Liver (tissue), 8 donors: ENCODE measurements at regions not wholly inside any gene's neighbourhood (a gene's known extent, or its start where the extent isn't known, plus 50 kb on each side); places are given as distances from the start of the nearest gene placed in this dataset.

Source experiments
- DNase-seq: peaks from one replicate; pipeline ENCODE4 v3.0.0-alpha.2; 2017; ENCODE audit warnings: low spot score
- H3K27ac ChIP-seq, 2 donors: one replicate each; pipeline ENCODE4 v1.7.0; 2013; ENCODE audit warnings: inconsistent platforms in 2 of 2, low read length in 2 of 2, control low read depth in 1 of 2, low read depth in 1 of 2, mild to moderate bottlenecking in 1 of 2
- H3K27me3 ChIP-seq, 4 donors: one replicate each; pipeline versions ENCODE4 v1.6.1 to v1.7.0; 2013; ENCODE audit warnings: low read length in 3 of 4, inconsistent platforms in 1 of 4, mild to moderate bottlenecking in 1 of 4, moderate library complexity in 1 of 4; ENCODE audit not compliant: control insufficient read depth in 4 of 4, insufficient read depth in 4 of 4
- H3K36me3 ChIP-seq, 4 donors: one replicate each; pipeline versions ENCODE4 v1.6.1 to v1.7.0; 2013; ENCODE audit warnings: low read length in 3 of 4, mild to moderate bottlenecking in 3 of 4, low read depth in 1 of 4, moderate library complexity in 1 of 4; ENCODE audit not compliant: control insufficient read depth in 4 of 4, insufficient read depth in 3 of 4
- H3K4me1 ChIP-seq, 4 donors: one replicate each; pipeline versions ENCODE4 v1.6.1 to v1.7.0; 2013; ENCODE audit warnings: low read length in 3 of 4, mild to moderate bottlenecking in 3 of 4, moderate library complexity in 1 of 4; ENCODE audit not compliant: control insufficient read depth in 4 of 4, insufficient read depth in 4 of 4
- H3K4me3 ChIP-seq, 3 donors: one replicate each; pipeline versions ENCODE4 v1.6.1 to v1.7.0; 2013; ENCODE audit warnings: low read length in 3 of 3, control low read depth in 1 of 3, low read depth in 1 of 3, mild to moderate bottlenecking in 1 of 3
- H3K9ac ChIP-seq, 2 donors: one replicate each; pipeline ENCODE4 v1.7.0; 2013; ENCODE audit warnings: low read length in 2 of 2, mild to moderate bottlenecking in 2 of 2, moderate library complexity in 2 of 2, control low read depth in 1 of 2, low read depth in 1 of 2
- H3K9me3 ChIP-seq, 4 donors: one replicate each; pipeline versions ENCODE4 v1.6.1 to v1.7.0; 2013; ENCODE audit warnings: low read length in 3 of 4; ENCODE audit not compliant: control insufficient read depth in 4 of 4
- ATF3 ChIP-seq: IDR thresholded peaks from 2 replicates; pipeline ENCODE4 v1.6.1; 2016; ENCODE audit warnings: antibody characterized with exemption
- CTCF ChIP-seq: fragments of 150-350 bp; IDR thresholded peaks from 2 replicates; pipeline ENCODE4 v1.5.1; 2017; ENCODE audit warnings: improper control_type of control experiment, low read depth, low read length; ENCODE audit not compliant: missing input control
- EGR1 ChIP-seq, 2 donors: IDR thresholded peaks; 2 replicates each; pipeline ENCODE4 v1.6.1; 2016 to 2018; ENCODE audit warnings: antibody characterized with exemption in 2 of 2, low read depth in 2 of 2
- FOXA1 ChIP-seq: IDR thresholded peaks from 2 replicates; pipeline ENCODE4 v1.6.1; 2016; ENCODE audit warnings: antibody characterized with exemption
- FOXA2 ChIP-seq: IDR thresholded peaks from 2 replicates; pipeline ENCODE4 v1.6.1; 2016; ENCODE audit warnings: antibody characterized with exemption
- GABPA ChIP-seq, 2 donors: IDR thresholded peaks in 1 of 2; conservative IDR thresholded peaks in 1 of 2; 2 replicates each; pipeline ENCODE4 v1.6.1; 2016; ENCODE audit warnings: antibody characterized with exemption in 2 of 2, mild to moderate bottlenecking in 1 of 2, moderate library complexity in 1 of 2
- HNF4G ChIP-seq: IDR thresholded peaks from 2 replicates; pipeline ENCODE4 v1.6.1; 2016; ENCODE audit warnings: antibody characterized with exemption
- JUND ChIP-seq, 2 donors: IDR thresholded peaks; 2 replicates each; pipeline ENCODE4 v1.6.1; 2016; ENCODE audit warnings: antibody characterized with exemption in 2 of 2
- MAX ChIP-seq: IDR thresholded peaks from 2 replicates; pipeline ENCODE4 v1.6.1; 2016; ENCODE audit warnings: antibody characterized with exemption
- NR2F2 ChIP-seq: IDR thresholded peaks from 2 replicates; pipeline ENCODE4 v1.6.1; 2016; ENCODE audit warnings: antibody characterized with exemption
- RAD21 ChIP-seq, 2 donors: IDR thresholded peaks; 2 replicates each; pipeline ENCODE4 v1.6.1; 2016; ENCODE audit warnings: antibody characterized with exemption in 2 of 2, mild to moderate bottlenecking in 2 of 2
- REST ChIP-seq: IDR thresholded peaks from 2 replicates; pipeline ENCODE4 v1.6.1; 2016; ENCODE audit warnings: antibody characterized with exemption, mild to moderate bottlenecking
- SP1 ChIP-seq: IDR thresholded peaks from 2 replicates; pipeline ENCODE4 v1.6.1; 2018; ENCODE audit warnings: antibody characterized with exemption, mild to moderate bottlenecking
- TAF1 ChIP-seq: conservative IDR thresholded peaks from 2 replicates; pipeline ENCODE4 v1.6.1; 2016; ENCODE audit warnings: antibody characterized with exemption, mild to moderate bottlenecking
- YY1 ChIP-seq: IDR thresholded peaks from 2 replicates; pipeline ENCODE4 v1.6.1; 2016; ENCODE audit warnings: antibody characterized with exemption, mild to moderate bottlenecking
- ZBTB33 ChIP-seq: IDR thresholded peaks from 2 replicates; pipeline ENCODE4 v1.6.1; 2016; ENCODE audit warnings: antibody characterized with exemption
- WGBS: extraction: QIAGEN DNeasy Blood & Tissue Kit; methylation state at CpG from one replicate; pipeline ENCODE4 v1.1.7; 2013; 5-methylcytosine and 5-hydroxymethylcytosine counted together
- donor health status: healthy.
- donor health status: healthy.
- donor health status: healthy.
- donor health status: healthy.
- donor health status: healthy.

GRCh38 chr4:158331863-158332262 lies 121.6 kb downstream of the TMEM144 start (continued):
- TF ChIP-seq MAX (no peak), SP1 (no peak), FOXA1 (no peak), HNF4G (no peak)

- Histone ChIP-seq H3K9ac (no peak overlapping the region), H3K4me3 (no peak overlapping the region), H3K4me1 (no peaks in the 10 kb centered on the region), H3K36me3 (no peaks in the 10 kb centered on the region), H3K9me3 (no peaks in the 10 kb centered on the region), H3K27me3 (no peaks in the 10 kb centered on the region), H3K27ac (no peak overlapping the region)
- 79% methylated on average over 3 of the region's 3 CpGs for WGBS
- TF ChIP-seq HNF4G = no peak
- TF ChIP-seq CTCF = no peak
- TF ChIP-seq GABPA (IDR thresholded peaks at IDR 0.05 in 1 of 2, conservative IDR thresholded peaks at IDR 0.05 in 1 of 2) = no peak
- TF ChIP-seq NR2F2 = no peak
- TF ChIP-seq RAD21 (IDR thresholded peaks at IDR 0.05) = no peak
- TF ChIP-seq FOXA1 = no peak
- no peak for TF ChIP-seq FOXA2
- no peak for TF ChIP-seq EGR1 (IDR thresholded peaks at IDR 0.05; ENCODE audit: low read depth in 2 of 2)
- no peak for TF ChIP-seq SP1
- no peak for TF ChIP-seq ZBTB33
- TF ChIP-seq REST = no peak
- TF ChIP-seq MAX = no peak
- no peak for TF ChIP-seq JUND (IDR thresholded peaks at IDR 0.05)
- TF ChIP-seq YY1 = no peak
- no peak for TF ChIP-seq ATF3
- no peak for TF ChIP-seq TAF1
- DNase-seq = no peak
Measured at GRCh38 chr4:158333820-158334219, 123.5 kb downstream of the TMEM144 start.
